T47D (cell line): ENCODE measurements at regions not wholly inside any gene's neighbourhood (a gene's known extent, or its start where the extent isn't known, plus 50 kb on each side); places are given as distances from the start of the nearest gene placed in this dataset.

Experiments
- DNase-seq, 2 experiments: peaks; one replicate each; pipeline versions ENCODE4 v3.0.0 to v3.0.0-alpha.2; 2011 to 2012; ENCODE audit warnings: low read depth in 1 of 2, low spot score in 1 of 2
- JUND ChIP-seq: IDR thresholded peaks from 2 replicates; pipeline ENCODE4 v1.6.1; 2012; ENCODE audit warnings: low read depth
- in situ Hi-C: cut with HindIII; loops from 2 replicates; pipeline ENCODE4 v1.10.0; 2016; ENCODE audit warnings: low sequenced_read_pairs, low pct_unique_long_range_greater_than_20kb

- in situ Hi-C loops: no loop called here
- no peak for DNase-seq
- TF ChIP-seq JUND: no peak
Observed at GRCh38 chr13:109897988-109898624, 111.7 kb upstream of the IRS2 start.

DNA sequence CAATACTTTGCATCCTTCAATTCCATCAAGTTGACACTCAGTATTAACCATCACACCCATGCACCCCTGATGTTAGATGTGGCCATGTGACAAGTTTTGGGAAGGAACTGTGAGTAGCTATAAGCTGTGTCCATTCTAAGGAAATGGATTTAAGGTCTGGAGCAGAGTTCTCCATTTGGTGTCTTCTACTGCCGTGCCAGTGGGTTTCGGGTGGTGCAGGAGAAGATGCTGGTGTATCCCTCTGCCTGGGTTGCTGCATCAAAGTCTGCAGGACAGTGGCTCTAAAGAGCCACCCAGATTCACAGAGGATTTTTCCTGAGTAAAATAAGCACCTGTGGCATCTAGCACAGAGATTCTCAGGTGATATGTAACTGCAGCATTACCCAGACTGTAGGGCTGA lies 105.7 kb upstream of the IRS2 start:
- in situ Hi-C loops: no loop called here
- DNase-seq: no peak
- no peak for TF ChIP-seq JUND

DNA sequence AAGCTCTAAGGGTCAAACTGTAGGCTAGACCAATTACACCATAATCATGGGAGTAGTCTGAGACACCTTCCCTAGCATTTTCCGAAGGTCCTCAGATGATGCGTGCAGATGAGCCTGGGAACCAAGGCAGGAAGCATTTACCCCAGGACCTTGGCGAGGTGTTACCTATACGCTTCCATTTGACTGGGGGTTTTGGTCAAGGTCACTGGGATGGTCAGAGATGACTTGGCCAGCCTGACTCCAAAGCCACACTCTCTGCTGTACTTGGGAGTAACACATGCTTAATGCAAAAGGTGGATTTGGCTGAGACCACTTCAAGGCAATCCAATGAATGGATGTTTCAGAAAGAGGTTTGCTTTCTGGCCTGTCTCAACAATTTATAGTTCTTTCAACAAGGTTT lies 98.9 kb upstream of the IRS2 start:
- no peak for TF ChIP-seq JUND
- no peak for DNase-seq
- in situ Hi-C loops: no loop called here

DNA sequence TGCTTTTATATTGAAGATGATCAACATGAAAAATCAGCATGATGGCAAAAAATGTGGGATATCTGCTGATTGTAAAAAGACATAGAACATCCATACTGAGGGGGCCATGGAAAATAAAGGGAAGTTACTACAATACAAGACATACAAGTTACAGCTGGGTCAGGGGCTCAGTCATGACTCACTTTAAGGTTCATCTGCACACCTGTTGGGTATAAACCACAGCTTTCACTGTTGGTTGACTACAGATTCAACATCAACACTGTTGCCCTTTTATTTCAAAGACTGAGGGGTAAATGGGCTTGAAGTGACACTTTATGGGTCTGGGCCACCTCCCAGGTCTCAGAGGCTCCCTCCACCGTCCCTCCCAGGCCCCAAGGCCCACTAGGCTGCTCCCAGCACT lies 98.1 kb upstream of the IRS2 start:
- in situ Hi-C loops: no loop called here
- TF ChIP-seq JUND: no peak
- DNase-seq: no peak

GRCh38 chr13:109883181-109884180 lies 97.1 kb upstream of the IRS2 start:
- DNase-seq: no peak
- in situ Hi-C loops: no loop called here
- TF ChIP-seq JUND: no peak

- in situ Hi-C loops: no loop called here
- no peak for TF ChIP-seq JUND
- no peak for DNase-seq
Observed at GRCh38 chr13:109881961-109882558, 95.7 kb upstream of the IRS2 start.

GRCh38 chr13:109881347-109881725 lies 95.0 kb upstream of the IRS2 start:
- DNase-seq: no peak
- in situ Hi-C loops: no loop called here

GRCh38 chr13:109880371-109881346 lies 94.3 kb upstream of the IRS2 start:
- DNase-seq: no peak
- no peak for TF ChIP-seq JUND
- in situ Hi-C loops: no loop called here

More at GRCh38 chr13:109881347-109881725, 95.0 kb upstream of the IRS2 start:
- no peak for TF ChIP-seq JUND

- DNase-seq: no peak
- in situ Hi-C loops: no loop called here
- TF ChIP-seq JUND: no peak
Observed at GRCh38 chr13:109879338-109879737, 93.0 kb upstream of the IRS2 start.

DNA sequence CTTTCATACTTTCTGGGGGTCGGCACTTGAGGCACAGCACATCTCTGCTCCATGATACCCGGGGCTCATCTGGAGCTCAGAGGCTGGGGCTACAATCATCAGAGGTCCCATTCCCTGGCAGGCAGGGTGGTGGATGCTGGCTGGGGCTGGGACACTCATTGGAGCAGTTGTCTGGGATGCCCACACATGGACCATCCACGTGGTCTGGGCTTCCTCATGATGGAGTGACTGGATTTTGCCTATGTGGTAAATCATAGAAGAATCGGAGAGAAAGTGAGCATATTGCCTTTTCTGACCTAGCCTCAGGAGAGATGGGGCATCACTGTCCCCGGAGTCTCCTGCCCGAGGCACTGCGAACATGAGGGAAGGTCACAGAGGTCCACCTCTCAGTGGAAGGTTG lies 91.4 kb upstream of the IRS2 start:
- DNase-seq: no peak
- TF ChIP-seq JUND: no peak
- in situ Hi-C loops: no loop called here

GRCh38 chr13:109875746-109876145 lies 89.4 kb upstream of the IRS2 start:
- no peak for TF ChIP-seq JUND
- in situ Hi-C loops: no loop called here
- no peak for DNase-seq
